Astrocyte (in vitro differentiated cells and primary cell): ENCODE measurements at regions not wholly inside any gene's neighbourhood (a gene's known extent, or its start where the extent isn't known, plus 50 kb on each side); places are given as distances from the start of the nearest gene placed in this dataset.

Experiments used
- EZH2 ChIP-seq: IDR thresholded peaks from 2 replicates; pipeline ENCODE4 v1.6.1; 2012; ENCODE audit warnings: mild to moderate bottlenecking, low read length, inconsistent platforms; ENCODE audit not compliant: insufficient read depth
- TF ChIP-seq, protein P1 (sequence below): IDR thresholded peaks from 2 replicates; pipeline ENCODE4 v1.5.1; 2011; ENCODE audit warnings: low read depth, mild to moderate bottlenecking, inconsistent platforms, low read length, moderate library complexity; ENCODE audit not compliant: insufficient read depth

DNA sequence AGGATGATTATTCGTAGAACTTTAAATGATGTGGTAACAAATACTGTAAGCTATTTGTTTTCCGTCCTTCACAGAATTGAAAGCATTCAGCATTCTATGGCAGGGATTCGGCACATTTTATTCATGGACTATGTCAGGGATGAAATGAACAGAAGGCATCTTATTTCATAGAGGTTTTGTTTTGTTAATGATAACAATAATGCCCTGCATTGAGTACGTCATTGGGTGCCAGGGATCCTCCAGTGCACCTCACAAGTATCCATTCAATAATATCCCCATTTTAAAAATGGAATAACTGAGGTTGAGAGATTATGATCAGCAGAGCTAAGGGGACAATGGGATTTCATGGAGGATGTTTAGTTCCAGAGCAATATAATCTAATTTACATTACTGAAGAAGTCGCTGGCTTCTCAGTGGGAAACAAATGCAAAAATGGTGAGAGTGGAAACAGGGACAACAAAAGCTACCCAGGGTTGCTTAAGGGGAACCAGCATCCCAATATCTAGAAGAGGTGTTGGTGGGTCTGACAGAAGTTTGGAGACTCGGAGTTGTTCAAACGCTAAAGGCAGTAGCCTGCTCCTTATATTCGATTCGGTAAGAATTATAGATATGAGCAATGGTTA, 985.7 kb upstream of the WWC1 start:
- TF ChIP-seq, protein P1, sequence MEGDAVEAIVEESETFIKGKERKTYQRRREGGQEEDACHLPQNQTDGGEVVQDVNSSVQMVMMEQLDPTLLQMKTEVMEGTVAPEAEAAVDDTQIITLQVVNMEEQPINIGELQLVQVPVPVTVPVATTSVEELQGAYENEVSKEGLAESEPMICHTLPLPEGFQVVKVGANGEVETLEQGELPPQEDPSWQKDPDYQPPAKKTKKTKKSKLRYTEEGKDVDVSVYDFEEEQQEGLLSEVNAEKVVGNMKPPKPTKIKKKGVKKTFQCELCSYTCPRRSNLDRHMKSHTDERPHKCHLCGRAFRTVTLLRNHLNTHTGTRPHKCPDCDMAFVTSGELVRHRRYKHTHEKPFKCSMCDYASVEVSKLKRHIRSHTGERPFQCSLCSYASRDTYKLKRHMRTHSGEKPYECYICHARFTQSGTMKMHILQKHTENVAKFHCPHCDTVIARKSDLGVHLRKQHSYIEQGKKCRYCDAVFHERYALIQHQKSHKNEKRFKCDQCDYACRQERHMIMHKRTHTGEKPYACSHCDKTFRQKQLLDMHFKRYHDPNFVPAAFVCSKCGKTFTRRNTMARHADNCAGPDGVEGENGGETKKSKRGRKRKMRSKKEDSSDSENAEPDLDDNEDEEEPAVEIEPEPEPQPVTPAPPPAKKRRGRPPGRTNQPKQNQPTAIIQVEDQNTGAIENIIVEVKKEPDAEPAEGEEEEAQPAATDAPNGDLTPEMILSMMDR = no peak
- no peak for TF ChIP-seq EZH2
